PC-9 (cell line): ENCODE measurements at regions not wholly inside any gene's neighbourhood (a gene's known extent, or its start where the extent isn't known, plus 50 kb on each side); places are given as distances from the start of the nearest gene placed in this dataset.
"Not testable (repeated sequence)": the region's sequence is repeated elsewhere in the genome, so short reads cannot be mapped to it uniquely, and the experiment has no call there.

Experiments used
- BruUV-seq: library from RNA; stranded (reverse); fragments of 400-500 nt; replicated peaks from 2 replicates; lab custom pipeline; 2021; lab: Mats Ljungman, UMichigan
- CTCF ChIA-PET: fragments of 300-600 bp; sonication (Branson Sonifier 250); formaldehyde crosslinking; loops from one replicate; lab custom pipeline; 2022; ENCODE audit warnings: antibody characterized with exemption; lab: Charles Lee
- POLR2A ChIA-PET: fragments of 300-600 bp; sonication (Branson Sonifier 250); formaldehyde crosslinking; loops from one replicate; lab custom pipeline; 2022; ENCODE audit warnings: antibody characterized with exemption; ENCODE audit not compliant: unreplicated experiment; lab: Charles Lee
- DNase-seq, 2 experiments: peaks; one replicate each; pipeline versions ENCODE4 v3.0.0 to v3.0.0-alpha.2; 2015 to 2022; ENCODE audit warnings: mixed read lengths in 1 of 2
- H2AFZ ChIP-seq: fragments of 200-600 bp; sonication (generic); 2 replicates; pipeline ENCODE4 v1.8.1; 2017; ENCODE audit warnings: antibody characterized with exemption
- H3F3A ChIP-seq: fragments of 200-600 bp; sonication (generic); 2 replicates; pipeline ENCODE4 v1.8.1; 2017; ENCODE audit warnings: antibody characterized with exemption, mild to moderate bottlenecking, low read depth; ENCODE audit not compliant: insufficient read depth
- H3K27ac ChIP-seq: fragments of 200-600 bp; sonication (generic); 2 replicates; pipeline ENCODE4 v1.6.1; 2016; ENCODE audit warnings: mixed run types
- H3K27me3 ChIP-seq: fragments of 200-600 bp; sonication (generic); 2 replicates; pipeline ENCODE4 v1.6.1; 2016; ENCODE audit warnings: low read depth, mixed run types; ENCODE audit not compliant: insufficient read depth
- H3K36me3 ChIP-seq: fragments of 200-600 bp; sonication (generic); 2 replicates; pipeline ENCODE4 v1.6.1; 2016; ENCODE audit warnings: low read depth, mixed run types
- H3K4me1 ChIP-seq: fragments of 200-600 bp; sonication (generic); replicated peaks from 2 replicates; pipeline ENCODE4 v1.6.1; 2016; ENCODE audit warnings: mixed run types; ENCODE audit not compliant: insufficient read depth
- H3K4me2 ChIP-seq: fragments of 200-600 bp; sonication (generic); 2 replicates; pipeline ENCODE4 v1.6.1; 2017; ENCODE audit warnings: mixed run types
- H3K4me3 ChIP-seq: fragments of 200-600 bp; sonication (generic); 2 replicates; pipeline ENCODE4 v1.6.1; 2016; ENCODE audit warnings: mixed run types
- H3K79me2 ChIP-seq: fragments of 200-600 bp; sonication (generic); 2 replicates; pipeline ENCODE4 v1.6.1; 2017; ENCODE audit warnings: low read depth, mixed run types
- H3K9me2 ChIP-seq: fragments of 200-600 bp; sonication (generic); 2 replicates; pipeline ENCODE4 v1.8.1; 2017; ENCODE audit warnings: mild to moderate bottlenecking; ENCODE audit not compliant: insufficient read depth
- H3K9me3 ChIP-seq: fragments of 200-600 bp; sonication (generic); 2 replicates; pipeline ENCODE4 v1.8.1; 2016; ENCODE audit warnings: low read depth; ENCODE audit not compliant: insufficient read depth
- H4K20me1 ChIP-seq: fragments of 200-600 bp; sonication (generic); 2 replicates; pipeline ENCODE4 v1.8.1; 2017; ENCODE audit not compliant: insufficient read depth
- intact Hi-C: fragments of 100-400 bp; cut with micrococcal nuclease; formaldehyde crosslinking; loops from one replicate; pipeline ENCODE4 v1.10.0; 2022; ENCODE audit not compliant: unreplicated experiment

DNA sequence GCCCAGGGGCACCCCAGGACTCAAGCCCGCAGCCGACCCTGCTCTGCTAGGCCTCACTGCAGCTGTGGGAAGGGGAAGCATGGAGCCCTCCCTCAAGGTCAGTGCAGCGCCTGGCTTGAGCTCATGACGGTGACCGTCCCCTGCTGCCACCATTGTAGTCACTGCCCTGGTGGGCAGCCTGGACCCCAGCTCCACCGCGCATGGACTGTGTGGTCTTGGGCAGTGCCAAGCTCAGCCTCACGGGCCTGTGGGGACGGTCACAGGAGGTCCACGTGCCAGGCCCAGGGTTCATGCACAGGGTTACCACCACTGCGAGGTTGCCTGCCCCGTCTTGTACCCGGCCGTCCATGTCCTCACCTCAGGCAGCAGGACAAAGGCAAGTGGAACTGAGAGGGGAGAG, 342.9 kb downstream of the ADGRD1 start:
- intact Hi-C loops, BruUV-seq, H3K36me3 ChIP-seq, H3K79me2 ChIP-seq, H2AFZ ChIP-seq, POLR2A ChIA-PET, H3K9me3 ChIP-seq, DNase-seq, H3K4me2 ChIP-seq, H3F3A ChIP-seq, H3K4me1 ChIP-seq, H3K9me2 ChIP-seq, CTCF ChIA-PET, H3K27ac ChIP-seq, H3K4me3 ChIP-seq, H4K20me1 ChIP-seq: not testable (repeated sequence)
- peaks cover 20% of the 10 kb centered on the region for H3K27me3 ChIP-seq

DNA sequence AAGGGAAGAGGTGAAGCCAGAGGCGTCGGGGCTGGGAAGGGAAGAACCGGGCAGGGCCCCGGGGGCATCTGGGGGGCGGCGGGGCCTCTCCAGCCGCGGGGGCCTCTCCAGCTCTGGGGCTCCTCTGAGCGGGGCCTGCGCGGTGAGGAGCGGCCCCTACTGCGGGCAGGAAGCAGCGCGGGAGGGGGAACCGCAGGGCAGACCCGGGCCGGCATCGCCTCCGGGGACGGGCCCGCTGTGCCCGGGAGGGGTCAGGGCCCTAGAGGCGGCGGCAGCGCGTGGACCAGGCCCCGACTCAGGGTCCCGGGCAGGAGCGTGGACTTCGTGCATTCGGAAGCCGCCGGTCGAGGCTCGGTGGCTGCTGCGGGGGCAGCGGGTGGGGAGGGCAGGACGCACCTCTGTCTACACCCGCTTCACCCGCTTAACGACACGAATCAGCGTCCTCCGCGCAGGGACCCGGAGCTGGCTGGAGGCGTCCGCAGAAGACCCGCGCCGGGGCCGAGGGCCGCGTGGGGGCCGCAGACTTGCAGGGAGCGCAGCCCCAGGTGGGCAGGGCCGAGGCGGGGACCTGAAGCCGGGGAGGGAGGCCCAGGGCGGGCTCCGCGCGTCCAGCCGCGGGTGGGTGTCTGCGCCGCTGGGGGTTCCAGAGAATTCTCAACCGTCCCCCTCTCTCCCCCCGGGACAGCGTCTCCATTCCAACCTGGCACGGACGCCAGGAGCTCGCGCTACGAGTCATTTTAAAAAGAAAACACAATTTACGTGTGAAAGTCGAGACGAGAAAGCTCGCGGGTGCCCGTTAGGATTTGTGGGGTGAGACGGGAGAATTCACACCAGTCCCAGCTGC, 345.0 kb downstream of the ADGRD1 start:
- H3K36me3 ChIP-seq, H3K4me1 ChIP-seq, H3K9me2 ChIP-seq, CTCF ChIA-PET, H3K79me2 ChIP-seq, intact Hi-C loops, H3K4me3 ChIP-seq, H2AFZ ChIP-seq, H4K20me1 ChIP-seq, H3F3A ChIP-seq, H3K9me3 ChIP-seq, POLR2A ChIA-PET, H3K27me3 ChIP-seq, BruUV-seq, H3K27ac ChIP-seq, H3K4me2 ChIP-seq, DNase-seq: not testable (repeated sequence)

DNA sequence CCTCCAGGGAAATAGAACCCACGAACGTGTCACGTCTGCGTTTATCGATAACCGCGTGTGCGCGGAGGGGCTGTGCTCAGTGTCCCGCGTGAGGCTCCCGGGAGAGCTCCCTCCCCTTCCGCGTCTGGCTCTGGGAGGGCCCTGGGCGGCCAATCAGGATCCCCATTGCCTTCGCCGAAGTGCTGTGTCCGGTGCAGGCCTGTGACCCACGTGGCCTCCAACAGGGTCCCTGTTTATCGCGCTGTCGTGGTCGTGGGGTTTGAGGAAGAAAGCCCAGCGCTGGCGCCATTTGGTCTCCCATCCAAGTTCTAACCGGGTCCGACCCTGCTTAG, 345.6 kb downstream of the ADGRD1 start:
- intact Hi-C loops, POLR2A ChIA-PET, H3K4me1 ChIP-seq, H3K9me3 ChIP-seq, DNase-seq, BruUV-seq, H3K27ac ChIP-seq, H3K4me3 ChIP-seq, H2AFZ ChIP-seq, H3K4me2 ChIP-seq, H3K36me3 ChIP-seq, H3K9me2 ChIP-seq, H3K27me3 ChIP-seq, H3K79me2 ChIP-seq, H3F3A ChIP-seq, H4K20me1 ChIP-seq, CTCF ChIA-PET: not testable (repeated sequence)

DNA sequence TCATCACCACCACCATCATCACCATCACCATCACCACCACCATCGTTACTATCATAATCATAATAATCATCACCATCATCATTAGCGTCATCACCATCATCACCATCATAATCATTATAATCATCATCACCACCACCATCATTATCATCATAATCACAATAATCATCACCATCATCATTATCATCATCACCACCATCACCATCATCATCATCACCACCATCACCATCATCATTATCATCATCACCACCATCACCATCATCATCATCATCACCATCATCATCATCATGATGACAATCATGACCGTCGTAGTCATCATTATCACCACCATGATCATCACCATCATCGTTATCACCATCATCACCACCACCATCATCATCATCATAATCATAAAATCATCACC, 349.9 kb downstream of the ADGRD1 start:
- DNase-seq, CTCF ChIA-PET, H3K9me2 ChIP-seq, H3K4me1 ChIP-seq, H3K79me2 ChIP-seq, H2AFZ ChIP-seq, H3K36me3 ChIP-seq, H3K9me3 ChIP-seq, H3K27ac ChIP-seq, BruUV-seq, H3F3A ChIP-seq, POLR2A ChIA-PET, H4K20me1 ChIP-seq, H3K4me2 ChIP-seq, H3K27me3 ChIP-seq, intact Hi-C loops, H3K4me3 ChIP-seq: not testable (repeated sequence)

DNA sequence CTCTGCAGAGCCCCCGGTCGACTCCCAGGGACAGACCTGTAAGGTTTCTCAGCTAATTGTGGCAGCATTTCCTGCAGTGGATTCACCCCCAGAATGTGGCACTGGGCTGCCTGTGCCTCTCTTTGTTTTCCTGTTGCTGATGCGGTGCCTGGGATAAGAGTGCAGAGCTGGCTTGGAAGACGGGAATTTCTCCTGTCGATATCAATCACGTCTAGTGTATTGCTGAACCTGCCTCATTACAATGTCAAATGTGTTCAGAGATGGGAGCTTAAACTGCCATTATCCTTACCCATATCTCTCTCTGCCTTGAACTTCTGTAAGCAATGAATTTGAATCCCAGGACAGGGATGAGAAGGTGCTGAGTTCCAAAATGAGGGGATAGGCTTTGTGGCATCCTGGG, 350.9 kb downstream of the ADGRD1 start:
- H3K9me2 ChIP-seq, POLR2A ChIA-PET, H3K4me3 ChIP-seq, H3F3A ChIP-seq, DNase-seq, H4K20me1 ChIP-seq, H3K27ac ChIP-seq, intact Hi-C loops, H3K36me3 ChIP-seq, H3K9me3 ChIP-seq, BruUV-seq, H3K4me2 ChIP-seq, CTCF ChIA-PET, H3K79me2 ChIP-seq, H3K4me1 ChIP-seq, H2AFZ ChIP-seq: not testable (repeated sequence)
- peaks cover 16% of the 10 kb centered on the region for H3K27me3 ChIP-seq
